HepG2 (cell line): ENCODE measurements at regions not wholly inside any gene's neighbourhood (a gene's known extent, or its start where the extent isn't known, plus 50 kb on each side); places are given as distances from the start of the nearest gene placed in this dataset.

Experiments
- HOXA9 ChIP-seq: sonication (generic); formaldehyde crosslinking; IDR thresholded peaks from 2 replicates; pipeline ENCODE4 v1.8.1; 2022; ENCODE audit warnings: missing genetic modification reagents, mild to moderate bottlenecking, moderate library complexity, borderline replicate concordance
- SP1 ChIP-seq, 2 experiments: fragments of 450-650 bp in 1 of 2; sonication (generic) in 1 of 2; formaldehyde crosslinking in 1 of 2; IDR thresholded peaks; 2 replicates each; pipeline versions ENCODE4 v1.4.0 to v1.6.1; 2016 to 2020; ENCODE audit warnings: missing genetic modification reagents in 1 of 2
- TF ChIP-seq, protein P1 (sequence below): sonication (generic); formaldehyde crosslinking; IDR thresholded peaks from 2 replicates; pipeline ENCODE4 v1.4.0; 2020; ENCODE audit warnings: missing genetic modification reagents
- TF ChIP-seq, protein P2 (sequence below): sonication (generic); formaldehyde crosslinking; IDR thresholded peaks from 2 replicates; pipeline ENCODE4 v1.5.0; 2020; ENCODE audit warnings: mild to moderate bottlenecking, missing genetic modification reagents, moderate library complexity

DNA sequence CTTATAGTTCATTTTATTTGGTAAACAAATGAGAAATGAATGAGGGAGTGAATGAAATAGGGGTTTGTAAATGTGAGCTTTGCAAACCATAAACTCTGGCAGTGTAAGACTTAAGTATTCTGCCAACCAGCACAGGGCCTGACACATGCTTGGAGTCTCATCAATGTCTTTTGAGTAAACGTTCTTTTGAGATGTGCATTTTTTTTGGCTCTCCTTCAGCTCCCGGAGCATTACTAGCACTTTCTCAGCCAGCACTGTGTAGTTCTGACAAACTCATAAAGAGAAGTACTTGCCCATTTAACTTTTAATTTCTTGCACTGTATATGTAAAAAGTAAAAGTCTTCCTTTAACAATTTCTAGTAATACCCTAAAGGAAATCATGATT lies 245.3 kb downstream of the HS3ST1 start:
- TF ChIP-seq, protein P1, sequence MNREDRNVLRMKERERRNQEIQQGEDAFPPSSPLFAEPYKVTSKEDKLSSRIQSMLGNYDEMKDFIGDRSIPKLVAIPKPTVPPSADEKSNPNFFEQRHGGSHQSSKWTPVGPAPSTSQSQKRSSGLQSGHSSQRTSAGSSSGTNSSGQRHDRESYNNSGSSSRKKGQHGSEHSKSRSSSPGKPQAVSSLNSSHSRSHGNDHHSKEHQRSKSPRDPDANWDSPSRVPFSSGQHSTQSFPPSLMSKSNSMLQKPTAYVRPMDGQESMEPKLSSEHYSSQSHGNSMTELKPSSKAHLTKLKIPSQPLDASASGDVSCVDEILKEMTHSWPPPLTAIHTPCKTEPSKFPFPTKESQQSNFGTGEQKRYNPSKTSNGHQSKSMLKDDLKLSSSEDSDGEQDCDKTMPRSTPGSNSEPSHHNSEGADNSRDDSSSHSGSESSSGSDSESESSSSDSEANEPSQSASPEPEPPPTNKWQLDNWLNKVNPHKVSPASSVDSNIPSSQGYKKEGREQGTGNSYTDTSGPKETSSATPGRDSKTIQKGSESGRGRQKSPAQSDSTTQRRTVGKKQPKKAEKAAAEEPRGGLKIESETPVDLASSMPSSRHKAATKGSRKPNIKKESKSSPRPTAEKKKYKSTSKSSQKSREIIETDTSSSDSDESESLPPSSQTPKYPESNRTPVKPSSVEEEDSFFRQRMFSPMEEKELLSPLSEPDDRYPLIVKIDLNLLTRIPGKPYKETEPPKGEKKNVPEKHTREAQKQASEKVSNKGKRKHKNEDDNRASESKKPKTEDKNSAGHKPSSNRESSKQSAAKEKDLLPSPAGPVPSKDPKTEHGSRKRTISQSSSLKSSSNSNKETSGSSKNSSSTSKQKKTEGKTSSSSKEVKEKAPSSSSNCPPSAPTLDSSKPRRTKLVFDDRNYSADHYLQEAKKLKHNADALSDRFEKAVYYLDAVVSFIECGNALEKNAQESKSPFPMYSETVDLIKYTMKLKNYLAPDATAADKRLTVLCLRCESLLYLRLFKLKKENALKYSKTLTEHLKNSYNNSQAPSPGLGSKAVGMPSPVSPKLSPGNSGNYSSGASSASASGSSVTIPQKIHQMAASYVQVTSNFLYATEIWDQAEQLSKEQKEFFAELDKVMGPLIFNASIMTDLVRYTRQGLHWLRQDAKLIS (CRISPR knock-in tag): no peak
- TF ChIP-seq HOXA9 (CRISPR knock-in tag) (no peak), SP1 (IDR thresholded peaks at IDR 0.05) (no peak), SP1 (CRISPR knock-in tag; IDR thresholded peaks at IDR 0.05) (no peak)
- TF ChIP-seq, protein P2, sequence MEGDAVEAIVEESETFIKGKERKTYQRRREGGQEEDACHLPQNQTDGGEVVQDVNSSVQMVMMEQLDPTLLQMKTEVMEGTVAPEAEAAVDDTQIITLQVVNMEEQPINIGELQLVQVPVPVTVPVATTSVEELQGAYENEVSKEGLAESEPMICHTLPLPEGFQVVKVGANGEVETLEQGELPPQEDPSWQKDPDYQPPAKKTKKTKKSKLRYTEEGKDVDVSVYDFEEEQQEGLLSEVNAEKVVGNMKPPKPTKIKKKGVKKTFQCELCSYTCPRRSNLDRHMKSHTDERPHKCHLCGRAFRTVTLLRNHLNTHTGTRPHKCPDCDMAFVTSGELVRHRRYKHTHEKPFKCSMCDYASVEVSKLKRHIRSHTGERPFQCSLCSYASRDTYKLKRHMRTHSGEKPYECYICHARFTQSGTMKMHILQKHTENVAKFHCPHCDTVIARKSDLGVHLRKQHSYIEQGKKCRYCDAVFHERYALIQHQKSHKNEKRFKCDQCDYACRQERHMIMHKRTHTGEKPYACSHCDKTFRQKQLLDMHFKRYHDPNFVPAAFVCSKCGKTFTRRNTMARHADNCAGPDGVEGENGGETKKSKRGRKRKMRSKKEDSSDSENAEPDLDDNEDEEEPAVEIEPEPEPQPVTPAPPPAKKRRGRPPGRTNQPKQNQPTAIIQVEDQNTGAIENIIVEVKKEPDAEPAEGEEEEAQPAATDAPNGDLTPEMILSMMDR (CRISPR knock-in tag): no peak
